Gastroesophageal sphincter (tissue), 4 donors: ENCODE measurements at regions not wholly inside any gene's neighbourhood (a gene's known extent, or its start where the extent isn't known, plus 50 kb on each side); places are given as distances from the start of the nearest gene placed in this dataset.
A peak's percentile ranks its signal among the peaks of the same experiment; 100 is the strongest.

Experiments
- ATAC-seq: fragments of 150-250 bp; one replicate; pipeline ENCODE4 v1.9.1; 2016; ENCODE audit warnings: mild to moderate bottlenecking, moderate library complexity
- H3K27ac ChIP-seq, 4 donors: fragments of 200-600 bp; sonication (generic) in 3 of 4; 1 replicate in 3 of 4; 2 replicates in 1 of 4; pipeline ENCODE4 v1.5.1; 2016 to 2019
- H3K27me3 ChIP-seq: fragments of 200-600 bp; sonication (generic); one replicate; pipeline ENCODE4 v1.5.1; 2019
- H3K36me3 ChIP-seq, 2 donors: fragments of 200-600 bp; sonication (generic); one replicate each; pipeline ENCODE4 v1.5.1; 2019; ENCODE audit warnings: control low read depth in 1 of 2
- H3K4me1 ChIP-seq, 3 donors: fragments of 200-600 bp; sonication (generic); 1 replicate in 2 of 3; 2 replicates in 1 of 3; pipeline ENCODE4 v1.5.1; 2016 to 2019; ENCODE audit warnings: control low read depth in 2 of 3
- H3K4me3 ChIP-seq, 2 donors: fragments of 200-600 bp; sonication (generic); one replicate each; pipeline ENCODE4 v1.5.1; 2019; ENCODE audit warnings: mild to moderate bottlenecking in 1 of 2, moderate library complexity in 1 of 2
- H3K9me3 ChIP-seq, 3 donors: fragments of 200-600 bp; sonication (generic); one replicate each; pipeline ENCODE4 v1.5.1; 2017 to 2019; ENCODE audit warnings: control low read depth in 2 of 3
- EP300 ChIP-seq: sonication (generic); formaldehyde crosslinking; IDR thresholded peaks from one replicate; pipeline ENCODE4 v1.6.1; 2017; ENCODE audit warnings: antibody characterized with exemption, mild to moderate bottlenecking
- POLR2A ChIP-seq, 2 donors: fragments of 450-650 bp; IDR thresholded peaks; one replicate each; pipeline ENCODE4 v1.6.1; 2017; ENCODE audit warnings: antibody characterized with exemption in 2 of 2, mild to moderate bottlenecking in 2 of 2, moderate library complexity in 1 of 2
- POLR2AphosphoS5 ChIP-seq: sonication (generic); formaldehyde crosslinking; IDR thresholded peaks from one replicate; pipeline ENCODE4 v1.6.1; 2017; ENCODE audit warnings: antibody characterized with exemption
- WGBS, 2 donors: methylation state at CpG; one replicate each; pipeline ENCODE4 v1.1.5; 2018; ENCODE audit warnings: low coverage in 1 of 2; 5-methylcytosine and 5-hydroxymethylcytosine counted together
- TF ChIP-seq, protein P1 (sequence below), 4 experiments: fragments of 200-600 bp in 2 of 4; fragments of 450-650 bp in 2 of 4; sonication (generic) in 1 of 4; IDR thresholded peaks; one replicate each; pipeline ENCODE4 v1.5.1; 2017 to 2019; ENCODE audit warnings: antibody characterized with exemption in 4 of 4, mild to moderate bottlenecking in 2 of 4, moderate library complexity in 2 of 4

DNA sequence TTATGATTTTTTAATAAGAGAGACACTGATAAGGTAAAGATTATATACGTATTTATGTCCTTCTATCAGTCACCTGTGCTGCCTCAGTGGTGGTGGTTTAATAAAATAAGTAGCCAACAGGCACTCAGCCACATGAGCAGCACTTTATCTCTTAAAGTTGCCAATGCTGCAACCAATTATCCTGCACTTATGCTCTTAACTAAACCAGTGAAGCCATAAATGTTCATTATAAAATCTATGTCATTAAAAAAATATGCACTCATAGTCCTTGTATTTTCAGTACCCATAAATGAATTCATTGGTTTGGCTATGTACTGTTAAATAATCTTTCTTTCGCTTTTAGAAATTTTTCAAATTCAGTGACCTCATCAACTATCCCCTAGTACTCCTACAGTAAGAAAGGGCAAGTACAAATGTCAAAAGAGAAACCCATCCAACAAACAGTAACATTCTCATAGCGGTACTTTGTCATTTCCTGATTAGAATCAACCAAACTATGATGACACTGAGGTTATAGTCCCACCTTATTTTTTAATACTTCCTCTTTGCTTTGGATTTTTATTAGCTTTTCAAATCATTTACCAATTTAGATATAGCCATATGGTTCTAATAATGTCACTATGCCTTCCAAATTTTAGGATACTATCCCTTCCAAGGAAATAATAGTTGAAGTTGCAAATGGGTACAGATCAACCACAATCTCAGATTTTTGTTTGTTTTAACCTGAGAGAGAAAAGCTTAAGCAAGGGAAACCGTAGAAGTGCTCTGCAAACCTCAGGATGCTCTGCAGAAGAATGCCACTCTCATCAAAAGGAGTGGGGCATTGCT is 190.9 kb downstream of the KLF12 start:
- H3K9me3 ChIP-seq = no peaks in the 10 kb centered on the region
- peaks cover 2 to 35% (median 6%) of the 10 kb centered on the region in 3 donors for H3K4me1 ChIP-seq
- H3K36me3 ChIP-seq = no peaks in the 10 kb centered on the region
- TF ChIP-seq POLR2AphosphoS5 = no peak
- TF ChIP-seq POLR2A (IDR thresholded peaks at IDR 0.05) = no peak
- no peak for TF ChIP-seq EP300
- TF ChIP-seq, protein P1, sequence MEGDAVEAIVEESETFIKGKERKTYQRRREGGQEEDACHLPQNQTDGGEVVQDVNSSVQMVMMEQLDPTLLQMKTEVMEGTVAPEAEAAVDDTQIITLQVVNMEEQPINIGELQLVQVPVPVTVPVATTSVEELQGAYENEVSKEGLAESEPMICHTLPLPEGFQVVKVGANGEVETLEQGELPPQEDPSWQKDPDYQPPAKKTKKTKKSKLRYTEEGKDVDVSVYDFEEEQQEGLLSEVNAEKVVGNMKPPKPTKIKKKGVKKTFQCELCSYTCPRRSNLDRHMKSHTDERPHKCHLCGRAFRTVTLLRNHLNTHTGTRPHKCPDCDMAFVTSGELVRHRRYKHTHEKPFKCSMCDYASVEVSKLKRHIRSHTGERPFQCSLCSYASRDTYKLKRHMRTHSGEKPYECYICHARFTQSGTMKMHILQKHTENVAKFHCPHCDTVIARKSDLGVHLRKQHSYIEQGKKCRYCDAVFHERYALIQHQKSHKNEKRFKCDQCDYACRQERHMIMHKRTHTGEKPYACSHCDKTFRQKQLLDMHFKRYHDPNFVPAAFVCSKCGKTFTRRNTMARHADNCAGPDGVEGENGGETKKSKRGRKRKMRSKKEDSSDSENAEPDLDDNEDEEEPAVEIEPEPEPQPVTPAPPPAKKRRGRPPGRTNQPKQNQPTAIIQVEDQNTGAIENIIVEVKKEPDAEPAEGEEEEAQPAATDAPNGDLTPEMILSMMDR (IDR thresholded peaks at IDR 0.05) = no peak
- peak overlapping the region in 3 of 4 donors; percentile 8 to 76 (median 39) for H3K27ac ChIP-seq
- H3K27me3 ChIP-seq = no peaks in the 10 kb centered on the region
- no peak for ATAC-seq
- 68 to 79% methylated on average over 4 of the region's 4 CpGs for WGBS, 2 donors
- H3K4me3 ChIP-seq = no peak overlapping the region

DNA sequence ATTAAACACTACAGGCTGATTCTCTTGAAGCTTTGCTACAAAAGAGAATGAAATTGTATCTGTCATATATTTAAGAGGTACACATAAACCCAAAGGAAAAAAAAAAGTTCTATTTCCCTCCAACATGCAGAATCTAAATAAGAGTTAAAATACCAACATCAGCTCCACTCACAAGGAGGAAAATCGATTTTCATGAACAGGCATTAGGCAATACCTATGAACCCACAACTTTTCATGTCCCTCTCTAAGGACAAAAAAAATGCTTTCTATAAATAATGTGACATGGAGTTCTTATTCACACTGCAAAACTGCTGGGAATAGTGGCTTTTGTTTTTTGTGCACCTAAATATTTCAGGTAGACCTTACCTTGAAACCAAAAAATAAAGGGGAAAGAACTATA is 192.5 kb downstream of the KLF12 start:
- WGBS, 2 donors = 82% methylated on average over 1 of the region's 1 CpG; no CpG with 5 or more reads in 1 of the 2 donors

DNA sequence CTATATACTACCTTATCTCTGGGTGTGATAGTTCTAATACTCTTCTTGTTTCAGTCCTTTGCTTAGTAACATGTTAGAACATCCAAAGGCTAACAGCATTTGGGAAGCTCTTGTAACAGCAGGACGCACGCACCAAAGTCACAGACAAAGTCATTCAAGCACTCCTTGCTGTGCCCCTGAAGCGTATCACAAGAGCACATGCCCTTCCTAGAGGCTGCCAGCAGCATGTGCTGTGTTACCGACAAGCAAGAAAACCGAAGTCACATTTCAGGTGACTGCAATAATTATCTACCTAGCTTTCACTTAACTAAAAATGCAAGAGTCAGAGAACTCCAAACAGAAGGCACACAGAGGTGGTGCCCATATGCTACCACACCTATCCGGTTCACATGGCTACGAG is 194.1 kb downstream of the KLF12 start:
- WGBS, 2 donors = 86 to 98% methylated on average over 5 to 7 of the region's 7 CpGs
- no peak overlapping the region for H3K4me3 ChIP-seq
- TF ChIP-seq POLR2A (IDR thresholded peaks at IDR 0.05) (no peak), POLR2AphosphoS5 (no peak), EP300 (no peak)
- TF ChIP-seq, protein P1 (IDR thresholded peaks at IDR 0.05) = no peak
- no peaks in the 10 kb centered on the region for H3K9me3 ChIP-seq
- H3K4me1 ChIP-seq = peaks cover 2 to 26% (median 4%) of the 10 kb centered on the region in 3 donors
- no peaks in the 10 kb centered on the region for H3K36me3 ChIP-seq
- H3K27me3 ChIP-seq = no peaks in the 10 kb centered on the region
- H3K27ac ChIP-seq = no peak overlapping the region
- no peak for ATAC-seq

More for the DNA sequence above, 192.5 kb downstream of the KLF12 start:
- H3K27ac ChIP-seq = no peak overlapping the region
- no peak for ATAC-seq
- H3K9me3 ChIP-seq = no peaks in the 10 kb centered on the region
- no peaks in the 10 kb centered on the region for H3K27me3 ChIP-seq
- no peak for TF ChIP-seq POLR2AphosphoS5
- TF ChIP-seq EP300 = no peak
- TF ChIP-seq POLR2A (IDR thresholded peaks at IDR 0.05) = no peak
- TF ChIP-seq, protein P1 (IDR thresholded peaks at IDR 0.05) = no peak
- no peaks in the 10 kb centered on the region for H3K36me3 ChIP-seq
- peaks cover 2 to 35% (median 6%) of the 10 kb centered on the region in 3 donors for H3K4me1 ChIP-seq
- no peak overlapping the region for H3K4me3 ChIP-seq

DNA sequence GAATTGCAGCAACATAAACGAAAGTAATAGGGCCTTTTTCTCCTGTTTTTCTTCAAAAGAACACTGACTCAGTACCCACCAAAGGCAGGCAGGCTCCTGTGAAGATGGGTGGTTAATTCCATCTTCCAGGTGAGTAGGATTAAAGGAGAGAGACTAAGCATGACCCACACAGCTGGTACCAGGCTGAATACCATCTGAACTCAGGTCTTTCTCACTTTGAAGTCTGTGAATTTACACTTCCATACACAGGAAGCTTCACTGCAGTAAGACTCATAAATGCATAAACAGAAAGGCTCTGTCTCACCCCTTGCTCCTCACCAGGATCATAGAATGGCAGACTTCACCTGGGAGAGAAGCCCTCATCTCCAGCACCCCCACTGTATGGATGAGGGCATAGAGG is 194.6 kb downstream of the KLF12 start:
- no peak for TF ChIP-seq POLR2AphosphoS5
- TF ChIP-seq, protein P1 (IDR thresholded peaks at IDR 0.05) = no peak
- no peak for TF ChIP-seq EP300
- no peak for TF ChIP-seq POLR2A (IDR thresholded peaks at IDR 0.05)
- no peaks in the 10 kb centered on the region for H3K27me3 ChIP-seq
- 89 to 90% methylated on average over 1 of the region's 1 CpG for WGBS, 2 donors
- H3K36me3 ChIP-seq = no peaks in the 10 kb centered on the region
- no peak overlapping the region for H3K4me3 ChIP-seq
- H3K9me3 ChIP-seq = no peaks in the 10 kb centered on the region
- peaks cover 2 to 21% (median 4%) of the 10 kb centered on the region in 3 donors for H3K4me1 ChIP-seq
- ATAC-seq = no peak
- no peak overlapping the region for H3K27ac ChIP-seq

DNA sequence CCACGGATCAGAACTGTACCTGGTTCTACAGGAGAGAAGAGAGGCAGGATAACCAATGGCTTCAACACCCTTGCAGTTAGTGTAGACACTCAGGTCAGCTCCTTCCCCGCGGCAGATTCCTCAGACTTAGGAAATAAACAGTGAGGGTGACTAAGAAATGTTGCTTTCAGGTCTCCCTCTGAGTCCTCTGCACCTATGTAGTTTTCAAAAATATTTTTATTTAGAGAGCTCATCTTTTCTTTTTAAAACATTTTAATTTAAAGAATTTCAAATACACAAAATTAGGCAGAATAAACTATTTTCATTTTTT is 195.2 kb downstream of the KLF12 start:
- ATAC-seq = no peak

More for the DNA sequence above, 195.2 kb downstream of the KLF12 start:
- H3K9me3 ChIP-seq = no peaks in the 10 kb centered on the region
- no peaks in the 10 kb centered on the region for H3K36me3 ChIP-seq
- whole genome bisulfite sequencing, 2 donors = 80 to 87% methylated on average over 3 of the region's 3 CpGs
- H3K27ac ChIP-seq = no peak overlapping the region
- H3K4me1 ChIP-seq = peaks cover 2 to 16% (median 4%) of the 10 kb centered on the region in 3 donors
- H3K4me3 ChIP-seq = no peak overlapping the region
- H3K27me3 ChIP-seq = no peaks in the 10 kb centered on the region
- TF ChIP-seq, protein P1 (IDR thresholded peaks at IDR 0.05) = no peak
- TF ChIP-seq POLR2A (IDR thresholded peaks at IDR 0.05) (no peak), POLR2AphosphoS5 (no peak)
